ENCODE measurements at regions not wholly inside any gene's neighbourhood (a gene's known extent, or its start where the extent isn't known, plus 50 kb on each side); places are given as distances from the start of the nearest gene placed in this dataset.

- H3K4me2 ChIP-seq (ENCODE audit: low read depth, low read length) = no peak overlapping the region
- no peaks in the 10 kb centered on the region for H3K27me3 ChIP-seq (ENCODE audit: control insufficient read depth in 1 of 2, insufficient read depth in 2 of 2, low read length in 2 of 2)
- no peak for ATAC-seq
- DNase-seq (ENCODE audit: low spot score) = no peak
- no TSS peak for BruUV-seq (replicated peaks)
- no peak for TF ChIP-seq CENPX (CRISPR knock-in tag; IDR thresholded peaks at IDR 0.05)
- no peak for TF ChIP-seq ZNF10 (CRISPR knock-in tag; IDR thresholded peaks at IDR 0.05; ENCODE audit: borderline replicate concordance, low read depth)
- TF ChIP-seq ETV6 (CRISPR knock-in tag; conservative IDR thresholded peaks at IDR 0.05) = no peak
- TF ChIP-seq ZNF234 (CRISPR knock-in tag; conservative IDR thresholded peaks at IDR 0.05) = no peak
- no peak for TF ChIP-seq TOPORS (CRISPR knock-in tag; IDR thresholded peaks at IDR 0.05)
- TF ChIP-seq ZNF792 (CRISPR knock-in tag; IDR thresholded peaks at IDR 0.05) = no peak
- TF ChIP-seq ZNF672 (CRISPR knock-in tag; IDR thresholded peaks at IDR 0.05) = no peak
- TF ChIP-seq EZH2 (conservative IDR thresholded peaks at IDR 0.05; ENCODE audit: low read depth, low read length) = no peak
- TF ChIP-seq, protein P1, sequence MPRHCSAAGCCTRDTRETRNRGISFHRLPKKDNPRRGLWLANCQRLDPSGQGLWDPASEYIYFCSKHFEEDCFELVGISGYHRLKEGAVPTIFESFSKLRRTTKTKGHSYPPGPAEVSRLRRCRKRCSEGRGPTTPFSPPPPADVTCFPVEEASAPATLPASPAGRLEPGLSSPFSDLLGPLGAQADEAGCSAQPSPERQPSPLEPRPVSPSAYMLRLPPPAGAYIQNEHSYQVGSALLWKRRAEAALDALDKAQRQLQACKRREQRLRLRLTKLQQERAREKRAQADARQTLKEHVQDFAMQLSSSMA (CRISPR knock-in tag; IDR thresholded peaks at IDR 0.05) = no peak
- no peaks in the 10 kb centered on the region for H3K4me1 ChIP-seq (ENCODE audit: insufficient read depth, low read length)
- no peak overlapping the region for H2AFZ ChIP-seq (ENCODE audit: low read length)
- no peak overlapping the region for H3K4me3 ChIP-seq (replicated peaks in 1 of 3; ENCODE audit: insufficient read depth in 1 of 3, low read depth in 2 of 3, low read length in 3 of 3)
- no peak overlapping the region for H3K27ac ChIP-seq (ENCODE audit: extremely low read length, insufficient read depth, low read length)
- H3K9me3 ChIP-seq (ENCODE audit: low read length) = no peaks in the 10 kb centered on the region
- in situ Hi-C loops (cut with HindIII; ENCODE audit: extremely low pct_ligation_motif_present, low pct_unique_long_range_greater_than_20kb) = no loop called here
- POLR2A ChIA-PET = no interaction called here
- CTCF ChIA-PET (ENCODE audit: low intra/inter-chr PET ratio, low total read pairs) = no interaction called here
- intact Hi-C loops (cut with micrococcal nuclease; ENCODE audit: unreplicated experiment) = no loop called here
- no peak for FAIRE-seq
- no peaks in the 10 kb centered on the region for H3K79me2 ChIP-seq (ENCODE audit: insufficient read depth, low read length)
- H4K20me1 ChIP-seq (ENCODE audit: insufficient read depth, low read length) = no peaks in the 10 kb centered on the region
- H3K9ac ChIP-seq (ENCODE audit: insufficient read depth, low read depth, low read length) = no peak overlapping the region
- no peaks in the 10 kb centered on the region for H3K36me3 ChIP-seq (replicated peaks in 1 of 2; ENCODE audit: control insufficient read depth in 1 of 2, insufficient read depth in 2 of 2, low read length in 2 of 2)
These were observed 88.9 kb upstream of the BNC2 start for GRCh38 chr9:16959391-16959790.

DNA sequence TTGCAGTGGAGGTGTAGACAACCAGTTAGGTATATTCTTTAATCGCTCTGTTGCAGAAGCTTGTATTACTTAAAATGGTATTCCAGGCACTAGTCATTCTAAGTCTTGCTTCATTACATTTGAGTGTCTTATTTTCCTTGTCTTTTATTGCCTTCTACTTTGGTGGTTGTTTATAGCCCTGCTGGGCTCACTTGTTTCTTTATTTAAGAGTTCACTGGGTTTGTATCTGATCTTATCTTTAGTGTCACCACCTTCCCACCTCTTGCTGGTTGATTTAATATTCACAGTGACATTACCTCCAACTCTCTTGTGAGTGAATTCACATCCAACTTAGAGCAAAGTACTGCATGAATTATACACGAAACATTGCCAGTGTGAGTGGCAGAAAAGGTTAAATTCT lies 83.6 kb upstream of the BNC2 start:
- BruUV-seq (replicated peaks) = no TSS peak
- CTCF ChIA-PET (ENCODE audit: low intra/inter-chr PET ratio, low total read pairs) = no interaction called here

More for the DNA sequence above, 83.6 kb upstream of the BNC2 start:
- Histone ChIP-seq H2AFZ (ENCODE audit: low read length) (no peak overlapping the region), H3K36me3 (replicated peaks in 1 of 2; ENCODE audit: control insufficient read depth in 1 of 2, insufficient read depth in 2 of 2, low read length in 2 of 2) (no peaks in the 10 kb centered on the region), H3K27ac (ENCODE audit: extremely low read length, insufficient read depth, low read length) (no peak overlapping the region), H4K20me1 (ENCODE audit: insufficient read depth, low read length) (no peaks in the 10 kb centered on the region), H3K79me2 (ENCODE audit: insufficient read depth, low read length) (no peaks in the 10 kb centered on the region), H3K9me3 (ENCODE audit: low read length) (no peaks in the 10 kb centered on the region), H3K4me2 (ENCODE audit: low read depth, low read length) (no peak overlapping the region), H3K4me1 (ENCODE audit: insufficient read depth, low read length) (no peaks in the 10 kb centered on the region), H3K27me3 (ENCODE audit: control insufficient read depth in 1 of 2, insufficient read depth in 2 of 2, low read length in 2 of 2) (no peaks in the 10 kb centered on the region), H3K4me3 (replicated peaks in 1 of 3; ENCODE audit: insufficient read depth in 1 of 3, low read depth in 2 of 3, low read length in 3 of 3) (no peak overlapping the region), H3K9ac (ENCODE audit: insufficient read depth, low read depth, low read length) (no peak overlapping the region)
- ATAC-seq = no peak
- DNase-seq (ENCODE audit: low spot score) = no peak
- TF ChIP-seq ZNF138 (CRISPR knock-in tag; IDR thresholded peaks at IDR 0.05; ENCODE audit: low read depth) (no peak), ZNF572 (CRISPR knock-in tag; IDR thresholded peaks at IDR 0.05) (no peak), PHB2 (IDR thresholded peaks at IDR 0.05; ENCODE audit: partially characterized antibody) (no peak)
- in situ Hi-C loops (cut with HindIII; ENCODE audit: extremely low pct_ligation_motif_present, low pct_unique_long_range_greater_than_20kb) = no loop called here
- POLR2A ChIA-PET = no interaction called here
- WGBS (ENCODE audit: low lambda C conversion rate) = 4% methylated on average over 2 of the region's 2 CpGs
- FAIRE-seq = no peak
- intact Hi-C loops (cut with micrococcal nuclease; ENCODE audit: unreplicated experiment) = no loop called here
